Mammary epithelial cell (primary cell): ENCODE measurements at regions not wholly inside any gene's neighbourhood (a gene's known extent, or its start where the extent isn't known, plus 50 kb on each side); places are given as distances from the start of the nearest gene placed in this dataset.

Experiments
- CTCF ChIP-seq, 2 donors: IDR thresholded peaks in 1 of 2; conservative IDR thresholded peaks in 1 of 2; 2 replicates each; pipeline ENCODE4 v1.5.1; 2011 to 2012; ENCODE audit warnings: inconsistent platforms in 2 of 2, low read length in 2 of 2, mild to moderate bottlenecking in 2 of 2, control low read depth in 1 of 2, low read depth in 1 of 2; ENCODE audit not compliant: insufficient read depth in 1 of 2; ENCODE audit errors: extremely low read depth in 1 of 2
- EZH2 ChIP-seq: IDR thresholded peaks from 2 replicates; pipeline ENCODE4 v1.6.1; 2012; ENCODE audit warnings: low read length, inconsistent platforms, borderline replicate concordance

- TF ChIP-seq CTCF (conservative IDR thresholded peaks at IDR 0.05 in 1 of 2, IDR thresholded peaks at IDR 0.05 in 1 of 2; ENCODE audit: extremely low read depth in 1 of 2, insufficient read depth in 1 of 2, low read depth in 1 of 2, low read length in 2 of 2), result no peak
- TF ChIP-seq EZH2, result no peak
Measured at GRCh38 chr13:61563645-61564044, 148.0 kb upstream of the PCDH20 start.
